GM21526 (cell line): ENCODE measurements at regions not wholly inside any gene's neighbourhood (a gene's known extent, or its start where the extent isn't known, plus 50 kb on each side); places are given as distances from the start of the nearest gene placed in this dataset.
"Not testable (repeated sequence)": the region's sequence is repeated elsewhere in the genome, so short reads cannot be mapped to it uniquely, and the experiment has no call there.

Experiments used
- ATAC-seq: cut with Tn5 transposase; IDR thresholded peaks from one replicate; pipeline ENCODE4 v1.9.1; 2021; ENCODE audit warnings: moderate library complexity; ENCODE audit not compliant: unreplicated experiment, low FRiP score

- no peak for ATAC-seq
Observed at GRCh38 chr6:168949981-168950857, 303.4 kb downstream of the THBS2 start.

GRCh38 chr6:168948990-168949531, 304.6 kb downstream of the THBS2 start:
- no peak for ATAC-seq

- ATAC-seq: no peak
Observed at GRCh38 chr6:168948002-168948401, 305.6 kb downstream of the THBS2 start.

- no peak for ATAC-seq
Observed at GRCh38 chr6:168943231-168943905, 310.3 kb downstream of the THBS2 start.

GRCh38 chr6:168942646-168943045, 311.0 kb downstream of the THBS2 start:
- ATAC-seq: no peak

GRCh38 chr6:168941036-168941435, 312.6 kb downstream of the THBS2 start:
- no peak for ATAC-seq

- no peak for ATAC-seq
Observed at GRCh38 chr6:168939796-168940195, 313.9 kb downstream of the THBS2 start.

- ATAC-seq: no peak
Observed at GRCh38 chr6:168939041-168939440, 314.6 kb downstream of the THBS2 start.

GRCh38 chr6:168938546-168938945, 315.1 kb downstream of the THBS2 start:
- no peak for ATAC-seq

- ATAC-seq: no peak
Observed at GRCh38 chr6:168937054-168937453, 316.6 kb downstream of the THBS2 start.

- no peak for ATAC-seq
Observed at GRCh38 chr6:168935628-168936010, 318.0 kb downstream of the THBS2 start.

- ATAC-seq: no peak
Observed at GRCh38 chr6:168934660-168935627, 318.7 kb downstream of the THBS2 start.

- ATAC-seq: not testable (repeated sequence)
Observed at GRCh38 chr6:168932171-168932570, 321.5 kb downstream of the THBS2 start.

GRCh38 chr6:168931072-168931471, 322.6 kb downstream of the THBS2 start:
- ATAC-seq: not testable (repeated sequence)

GRCh38 chr6:168929871-168930450, 323.7 kb downstream of the THBS2 start:
- ATAC-seq: no peak

- ATAC-seq: no peak
Observed at GRCh38 chr6:168928012-168928411, 325.6 kb downstream of the THBS2 start.

GRCh38 chr6:168927026-168927425, 326.6 kb downstream of the THBS2 start:
- ATAC-seq: no peak

- ATAC-seq: no peak
Observed at GRCh38 chr6:168926306-168926705, 327.3 kb downstream of the THBS2 start.

- no peak for ATAC-seq
Observed at GRCh38 chr6:168925671-168926070, 328.0 kb downstream of the THBS2 start.

GRCh38 chr6:168923171-168923570, 330.5 kb downstream of the THBS2 start:
- no peak for ATAC-seq
